ENCODE measurements at regions not wholly inside any gene's neighbourhood (a gene's known extent, or its start where the extent isn't known, plus 50 kb on each side); places are given as distances from the start of the nearest gene placed in this dataset.

GRCh38 chr20:58018590-58018989, 209.9 kb downstream of the ANKRD60 start:
- H3K9me3 Mint-ChIP-seq (ENCODE audit: unreplicated experiment): peaks cover 4% of the 10 kb centered on the region
- no peak overlapping the region for H3K27ac Mint-ChIP-seq (ENCODE audit: unreplicated experiment)
- no peak for TF ChIP-seq CTCF (IDR thresholded peaks at IDR 0.05; ENCODE audit: partially characterized antibody, unreplicated experiment)
- peaks cover 10% of the 10 kb centered on the region for H3K4me1 Mint-ChIP-seq (ENCODE audit: low read depth, unreplicated experiment)
- no peak overlapping the region for H3K4me3 Mint-ChIP-seq (ENCODE audit: unreplicated experiment)
- DNase-seq: no peak
- peaks cover 2% of the 10 kb centered on the region for H3K27me3 Mint-ChIP-seq (ENCODE audit: unreplicated experiment)
- H3K36me3 Mint-ChIP-seq (ENCODE audit: unreplicated experiment): peaks cover 4% of the 10 kb centered on the region

- Mint-ChIP-seq H3K4me1 (ENCODE audit: low read depth, unreplicated experiment) (peaks cover 10% of the 10 kb centered on the region), H3K27ac (ENCODE audit: unreplicated experiment) (no peak overlapping the region), H3K36me3 (ENCODE audit: unreplicated experiment) (peaks cover 4% of the 10 kb centered on the region), H3K27me3 (ENCODE audit: unreplicated experiment) (peaks cover 2% of the 10 kb centered on the region), H3K9me3 (ENCODE audit: unreplicated experiment) (peaks cover 4% of the 10 kb centered on the region), H3K4me3 (ENCODE audit: unreplicated experiment) (no peak overlapping the region)
- TF ChIP-seq CTCF (IDR thresholded peaks at IDR 0.05; ENCODE audit: partially characterized antibody, unreplicated experiment): no peak
- no peak for DNase-seq
Measured at GRCh38 chr20:58017970-58018530, 210.4 kb downstream of the ANKRD60 start.

GRCh38 chr20:58017231-58017969, 211.1 kb downstream of the ANKRD60 start:
- DNase-seq: no peak
- no peak overlapping the region for H3K27ac Mint-ChIP-seq (ENCODE audit: unreplicated experiment)
- peaks cover 4% of the 10 kb centered on the region for H3K9me3 Mint-ChIP-seq (ENCODE audit: unreplicated experiment)

GRCh38 chr20:58016779-58017178, 211.7 kb downstream of the ANKRD60 start:
- Mint-ChIP-seq H3K4me3 (ENCODE audit: unreplicated experiment) (no peak overlapping the region), H3K27ac (ENCODE audit: unreplicated experiment) (no peak overlapping the region), H3K36me3 (ENCODE audit: unreplicated experiment) (peaks cover 4% of the 10 kb centered on the region), H3K9me3 (ENCODE audit: unreplicated experiment) (peaks cover 7% of the 10 kb centered on the region), H3K4me1 (ENCODE audit: low read depth, unreplicated experiment) (peaks cover 10% of the 10 kb centered on the region), H3K27me3 (ENCODE audit: unreplicated experiment) (peaks cover 2% of the 10 kb centered on the region)
- no peak for TF ChIP-seq CTCF (IDR thresholded peaks at IDR 0.05; ENCODE audit: partially characterized antibody, unreplicated experiment)
- no peak for DNase-seq

More at GRCh38 chr20:58017231-58017969, 211.1 kb downstream of the ANKRD60 start:
- H3K4me3 Mint-ChIP-seq (ENCODE audit: unreplicated experiment): no peak overlapping the region
- H3K36me3 Mint-ChIP-seq (ENCODE audit: unreplicated experiment): peaks cover 4% of the 10 kb centered on the region
- no peak for TF ChIP-seq CTCF (IDR thresholded peaks at IDR 0.05; ENCODE audit: partially characterized antibody, unreplicated experiment)
- peaks cover 2% of the 10 kb centered on the region for H3K27me3 Mint-ChIP-seq (ENCODE audit: unreplicated experiment)
- H3K4me1 Mint-ChIP-seq (ENCODE audit: low read depth, unreplicated experiment): peaks cover 10% of the 10 kb centered on the region

GRCh38 chr20:58014628-58015315, 213.7 kb downstream of the ANKRD60 start:
- TF ChIP-seq CTCF (IDR thresholded peaks at IDR 0.05; ENCODE audit: partially characterized antibody, unreplicated experiment): no peak
- H3K4me3 Mint-ChIP-seq (ENCODE audit: unreplicated experiment): no peak overlapping the region
- no peaks in the 10 kb centered on the region for H3K27me3 Mint-ChIP-seq (ENCODE audit: unreplicated experiment)
- peaks cover 4% of the 10 kb centered on the region for H3K36me3 Mint-ChIP-seq (ENCODE audit: unreplicated experiment)
- DNase-seq: no peak
- H3K4me1 Mint-ChIP-seq (ENCODE audit: low read depth, unreplicated experiment): peaks cover 1% of the 10 kb centered on the region
- peaks cover 3% of the 10 kb centered on the region for H3K9me3 Mint-ChIP-seq (ENCODE audit: unreplicated experiment)
- no peak overlapping the region for H3K27ac Mint-ChIP-seq (ENCODE audit: unreplicated experiment)

Data from glutamatergic neuron (in vitro differentiated cells).